K562 (cell line): ENCODE measurements at regions not wholly inside any gene's neighbourhood (a gene's known extent, or its start where the extent isn't known, plus 50 kb on each side); places are given as distances from the start of the nearest gene placed in this dataset.

Source experiments
- CEBPZ ChIP-seq: fragments of 150-350 bp; IDR thresholded peaks from 2 replicates; pipeline ENCODE4 v1.6.1; 2014; ENCODE audit warnings: low read depth, mild to moderate bottlenecking, low read length, borderline replicate concordance
- JUNB ChIP-seq: fragments of 450-650 bp; formaldehyde crosslinking; conservative IDR thresholded peaks from 2 replicates; pipeline ENCODE4 v1.4.0; 2020; ENCODE audit warnings: mild to moderate bottlenecking
- JUND ChIP-seq, 2 experiments: IDR thresholded peaks; 2 replicates in 1 of 2; 3 replicates in 1 of 2; pipeline ENCODE4 v1.6.1; 2011; ENCODE audit warnings: borderline replicate concordance in 2 of 2, low read depth in 2 of 2, low read length in 2 of 2, improper control_type of control experiment in 1 of 2, missing biosample characterization in 1 of 2, missing genetic modification characterization in 1 of 2, missing genetic modification reagents in 1 of 2
- ZFPM2 ChIP-seq: fragments of 250-450 bp; sonication (Bioruptor Pico); IDR thresholded peaks from 2 replicates; pipeline ENCODE4 v1.5.1; 2022; ENCODE audit warnings: mild to moderate bottlenecking
- TF ChIP-seq, protein P1 (sequence below): fragments of 250-450 bp; sonication (Bioruptor Pico); IDR thresholded peaks from 2 replicates; pipeline ENCODE4 v1.5.0; 2020; ENCODE audit warnings: mild to moderate bottlenecking
- TF ChIP-seq, protein P2 (sequence below): fragments of 250-450 bp; sonication (Bioruptor Pico); IDR thresholded peaks from 2 replicates; pipeline ENCODE4 v1.4.0; 2020; ENCODE audit warnings: mild to moderate bottlenecking, moderate library complexity

DNA sequence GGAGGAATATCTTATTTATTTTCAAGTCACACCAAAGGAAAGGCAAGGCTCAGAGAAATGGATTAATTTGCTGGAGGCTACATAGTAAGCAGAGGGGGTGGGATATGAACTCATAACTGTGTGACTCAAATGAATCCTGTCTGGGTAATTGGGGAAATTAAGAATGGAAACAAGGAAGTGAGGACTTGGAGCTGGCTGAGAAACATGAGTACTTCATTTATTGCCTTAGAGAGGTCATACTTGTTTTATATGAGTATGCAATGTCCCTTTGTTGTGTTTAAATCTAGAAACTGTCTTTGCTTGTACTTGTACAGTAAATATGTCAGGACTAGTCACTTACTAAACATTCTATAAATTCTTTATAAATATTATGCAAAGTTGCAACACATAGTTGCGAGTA is 2166.7 kb upstream of the PIK3C3 start:
- TF ChIP-seq JUNB (CRISPR knock-in tag), result no peak
- TF ChIP-seq, protein P1, sequence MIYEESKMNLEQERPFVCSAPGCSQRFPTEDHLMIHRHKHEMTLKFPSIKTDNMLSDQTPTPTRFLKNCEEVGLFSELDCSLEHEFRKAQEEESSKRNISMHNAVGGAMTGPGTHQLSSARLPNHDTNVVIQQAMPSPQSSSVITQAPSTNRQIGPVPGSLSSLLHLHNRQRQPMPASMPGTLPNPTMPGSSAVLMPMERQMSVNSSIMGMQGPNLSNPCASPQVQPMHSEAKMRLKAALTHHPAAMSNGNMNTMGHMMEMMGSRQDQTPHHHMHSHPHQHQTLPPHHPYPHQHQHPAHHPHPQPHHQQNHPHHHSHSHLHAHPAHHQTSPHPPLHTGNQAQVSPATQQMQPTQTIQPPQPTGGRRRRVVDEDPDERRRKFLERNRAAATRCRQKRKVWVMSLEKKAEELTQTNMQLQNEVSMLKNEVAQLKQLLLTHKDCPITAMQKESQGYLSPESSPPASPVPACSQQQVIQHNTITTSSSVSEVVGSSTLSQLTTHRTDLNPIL (CRISPR knock-in tag), result no peak
- TF ChIP-seq CEBPZ, result no peak
- TF ChIP-seq, protein P2, sequence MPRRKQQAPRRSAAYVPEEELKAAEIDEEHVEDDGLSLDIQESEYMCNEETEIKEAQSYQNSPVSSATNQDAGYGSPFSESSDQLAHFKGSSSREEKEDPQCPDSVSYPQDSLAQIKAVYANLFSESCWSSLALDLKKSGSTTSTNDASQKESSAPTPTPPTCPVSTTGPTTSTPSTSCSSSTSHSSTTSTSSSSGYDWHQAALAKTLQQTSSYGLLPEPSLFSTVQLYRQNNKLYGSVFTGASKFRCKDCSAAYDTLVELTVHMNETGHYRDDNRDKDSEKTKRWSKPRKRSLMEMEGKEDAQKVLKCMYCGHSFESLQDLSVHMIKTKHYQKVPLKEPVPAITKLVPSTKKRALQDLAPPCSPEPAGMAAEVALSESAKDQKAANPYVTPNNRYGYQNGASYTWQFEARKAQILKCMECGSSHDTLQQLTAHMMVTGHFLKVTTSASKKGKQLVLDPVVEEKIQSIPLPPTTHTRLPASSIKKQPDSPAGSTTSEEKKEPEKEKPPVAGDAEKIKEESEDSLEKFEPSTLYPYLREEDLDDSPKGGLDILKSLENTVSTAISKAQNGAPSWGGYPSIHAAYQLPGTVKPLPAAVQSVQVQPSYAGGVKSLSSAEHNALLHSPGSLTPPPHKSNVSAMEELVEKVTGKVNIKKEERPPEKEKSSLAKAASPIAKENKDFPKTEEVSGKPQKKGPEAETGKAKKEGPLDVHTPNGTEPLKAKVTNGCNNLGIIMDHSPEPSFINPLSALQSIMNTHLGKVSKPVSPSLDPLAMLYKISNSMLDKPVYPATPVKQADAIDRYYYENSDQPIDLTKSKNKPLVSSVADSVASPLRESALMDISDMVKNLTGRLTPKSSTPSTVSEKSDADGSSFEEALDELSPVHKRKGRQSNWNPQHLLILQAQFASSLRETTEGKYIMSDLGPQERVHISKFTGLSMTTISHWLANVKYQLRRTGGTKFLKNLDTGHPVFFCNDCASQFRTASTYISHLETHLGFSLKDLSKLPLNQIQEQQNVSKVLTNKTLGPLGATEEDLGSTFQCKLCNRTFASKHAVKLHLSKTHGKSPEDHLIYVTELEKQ (CRISPR knock-in tag), result no peak
- no peak for TF ChIP-seq JUND (IDR thresholded peaks at IDR 0.05; ENCODE audit: borderline replicate concordance, low read depth, low read length)
- no peak for TF ChIP-seq JUND (tag; IDR thresholded peaks at IDR 0.05; ENCODE audit: borderline replicate concordance, low read depth, low read length)
- TF ChIP-seq ZFPM2 (CRISPR knock-in tag), result no peak
